Activated T-cell treated with anti-CD3 and anti-CD28 coated beads, Interleukin-2, amount 50 U/mL, for 24 hours (primary cell): ENCODE measurements at regions not wholly inside any gene's neighbourhood (a gene's known extent, or its start where the extent isn't known, plus 50 kb on each side); places are given as distances from the start of the nearest gene placed in this dataset.

Experiments used
- DNase-seq: peaks from one replicate; pipeline ENCODE4 v3.0.0-alpha.2; 2020
- H3K27ac Mint-ChIP-seq: 2 replicates; pipeline ENCODE4 v1.8.0; 2020; ENCODE audit warnings: mild to moderate bottlenecking, mixed read lengths
- H3K27me3 Mint-ChIP-seq: 2 replicates; pipeline ENCODE4 v1.8.0; 2020; ENCODE audit warnings: mixed read lengths
- H3K36me3 Mint-ChIP-seq: 2 replicates; pipeline ENCODE4 v1.8.0; 2020; ENCODE audit warnings: low read depth, mixed read lengths
- H3K4me1 Mint-ChIP-seq: 2 replicates; pipeline ENCODE4 v1.8.0; 2020; ENCODE audit warnings: low read depth, mixed read lengths
- H3K4me3 Mint-ChIP-seq: 2 replicates; pipeline ENCODE4 v1.8.0; 2020; ENCODE audit warnings: mild to moderate bottlenecking, moderate library complexity, mixed read lengths
- H3K9me3 Mint-ChIP-seq: 2 replicates; pipeline ENCODE4 v1.8.0; 2020; ENCODE audit warnings: mixed read lengths

DNA sequence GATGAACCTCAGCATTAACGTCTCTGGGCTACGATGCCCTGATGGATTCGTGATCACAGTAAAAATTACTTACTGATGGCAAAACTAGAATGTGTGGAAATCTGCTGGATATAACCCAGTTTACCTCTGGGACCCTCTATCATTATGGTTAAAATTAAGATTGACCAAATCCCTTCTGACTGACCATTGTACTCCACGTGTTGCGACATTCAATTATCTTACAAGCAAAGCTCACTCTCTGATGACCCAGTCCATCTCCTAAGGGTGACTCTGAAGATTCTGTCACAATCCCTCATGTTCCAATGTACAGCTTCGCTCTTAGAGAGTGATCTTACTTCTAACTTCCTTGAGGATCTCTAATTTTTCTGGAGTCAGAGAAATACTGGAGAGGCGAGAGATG lies 288.5 kb upstream of the RUNX1 start:
- H3K4me3 Mint-ChIP-seq: no peak overlapping the region

DNA sequence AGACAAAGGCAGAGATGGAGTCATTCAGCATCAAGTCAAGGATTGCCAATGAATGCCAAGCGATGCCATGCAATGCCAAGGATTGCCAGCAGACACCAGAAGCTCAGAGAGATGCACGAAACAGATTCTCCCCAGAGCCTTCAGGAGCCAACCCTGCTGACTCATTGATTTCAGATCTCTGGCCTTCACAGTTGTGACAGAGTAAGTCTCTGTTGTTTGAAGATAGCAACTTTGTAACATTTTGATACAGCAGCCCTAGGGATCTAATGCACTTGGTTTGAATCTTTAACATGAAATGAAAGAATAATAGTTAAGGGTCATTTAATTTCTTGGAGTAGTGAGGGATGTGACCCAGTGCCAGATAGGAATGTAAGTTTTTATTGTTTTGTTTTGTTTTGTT lies 287.4 kb upstream of the RUNX1 start:
- Mint-ChIP-seq H3K27ac (peak overlapping the region; percentile 75), H3K36me3 (no peaks in the 10 kb centered on the region), H3K4me1 (peaks cover 42% of the 10 kb centered on the region), H3K27me3 (peaks cover 3% of the 10 kb centered on the region), H3K4me3 (no peak overlapping the region), H3K9me3 (peaks cover 13% of the 10 kb centered on the region)
- DNase-seq: no peak

More for the DNA sequence above, 288.5 kb upstream of the RUNX1 start:
- H3K36me3 Mint-ChIP-seq: no peaks in the 10 kb centered on the region
- H3K4me1 Mint-ChIP-seq: peaks cover 49% of the 10 kb centered on the region
- DNase-seq: no peak
- peaks cover 15% of the 10 kb centered on the region for H3K9me3 Mint-ChIP-seq
- H3K27ac Mint-ChIP-seq: no peak overlapping the region
- H3K27me3 Mint-ChIP-seq: peaks cover 3% of the 10 kb centered on the region

DNA sequence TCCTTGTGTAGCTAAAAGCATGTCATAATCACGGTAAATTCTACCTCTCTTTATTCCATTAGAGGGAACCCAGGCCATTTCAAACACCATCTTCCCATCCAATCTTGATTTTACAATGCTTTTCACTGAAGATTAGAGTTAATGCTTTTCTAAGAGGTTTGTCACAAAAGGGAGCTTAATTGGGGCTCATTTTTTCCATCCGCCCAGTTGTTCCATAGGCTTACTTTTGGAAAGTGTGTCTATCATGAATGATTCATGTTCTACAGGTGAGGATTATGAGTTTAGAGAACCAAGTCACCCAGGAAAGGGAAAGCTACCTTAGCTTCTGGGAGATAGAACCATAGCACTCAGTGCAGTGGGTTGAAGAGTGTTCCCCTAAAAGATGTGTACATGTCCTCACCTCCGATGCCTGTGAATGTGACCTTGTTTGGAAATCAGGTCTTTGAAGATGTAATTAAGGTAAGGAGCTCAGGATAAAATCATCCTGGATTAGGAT lies 286.9 kb upstream of the RUNX1 start:
- Mint-ChIP-seq H3K4me3 (no peak overlapping the region), H3K4me1 (peaks cover 44% of the 10 kb centered on the region), H3K9me3 (peaks cover 13% of the 10 kb centered on the region), H3K27me3 (peaks cover 3% of the 10 kb centered on the region), H3K36me3 (no peaks in the 10 kb centered on the region), H3K27ac (peak overlapping the region; percentile 75)
- no peak for DNase-seq

DNA sequence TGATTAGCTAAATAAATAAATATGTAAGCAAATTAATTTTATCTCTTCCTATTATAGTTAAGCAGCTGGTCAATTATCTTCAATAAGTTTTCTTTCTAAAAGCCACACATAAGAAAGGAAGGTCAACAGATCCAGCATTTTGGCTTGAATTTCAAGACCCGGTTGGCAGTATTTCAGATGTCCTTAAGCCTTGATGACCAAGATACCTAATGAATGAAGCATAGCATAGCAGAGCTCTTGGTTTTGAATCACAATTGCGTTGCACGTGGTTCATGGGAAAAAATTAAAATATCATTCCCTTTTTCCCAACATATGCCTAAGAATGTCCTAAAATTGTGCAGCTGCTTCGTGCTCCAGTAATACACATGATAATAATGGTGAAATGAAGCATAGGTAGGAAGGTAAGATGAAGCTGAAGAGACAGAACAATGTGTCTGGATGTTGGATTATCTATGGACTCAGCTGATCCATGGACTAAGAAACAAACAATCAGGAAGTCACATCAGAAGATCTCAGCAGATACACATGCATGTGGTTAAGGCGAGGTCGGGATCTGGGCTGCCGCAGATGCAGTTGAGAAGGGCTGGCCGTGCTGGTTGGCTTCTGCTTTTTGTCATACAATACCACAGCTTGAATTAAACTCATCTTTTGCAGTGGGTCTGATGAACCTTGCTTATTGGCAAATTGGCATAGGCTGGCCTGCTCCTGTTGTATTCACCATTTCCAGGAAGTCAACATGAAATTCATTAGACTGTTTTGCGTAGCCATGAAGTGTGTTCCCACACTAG lies 284.9 kb upstream of the RUNX1 start:
- Mint-ChIP-seq H3K9me3 (peaks cover 11% of the 10 kb centered on the region), H3K27me3 (peaks cover 3% of the 10 kb centered on the region), H3K27ac (no peak overlapping the region), H3K4me3 (no peak overlapping the region), H3K36me3 (no peaks in the 10 kb centered on the region), H3K4me1 (peaks cover 34% of the 10 kb centered on the region)
- DNase-seq: no peak

DNA sequence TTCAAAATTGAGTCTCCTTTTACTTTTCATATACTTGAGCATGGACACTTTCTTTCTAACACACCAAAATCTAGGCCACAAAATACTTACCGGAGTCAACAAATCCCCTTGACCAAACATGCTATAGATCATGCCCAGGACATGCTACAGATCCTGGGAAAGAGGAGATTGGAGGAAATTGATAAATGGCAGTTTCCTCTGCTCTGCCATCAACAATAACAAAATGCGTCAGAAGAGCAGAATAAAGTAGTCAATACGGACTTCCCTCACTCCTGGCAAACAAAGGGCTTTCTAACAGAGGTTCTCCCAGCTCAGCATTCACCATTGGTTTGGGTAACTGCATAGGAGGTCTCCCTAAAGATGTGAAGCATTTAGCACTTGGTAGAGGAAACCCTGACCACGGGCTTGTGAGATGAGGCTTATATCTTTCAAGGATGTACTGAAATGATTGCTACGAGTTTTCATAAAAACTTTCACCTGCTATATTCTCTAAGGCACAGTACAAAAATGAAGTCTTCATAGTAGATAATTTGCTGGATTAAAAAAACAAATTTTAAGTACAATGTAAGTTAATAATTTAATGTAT lies 283.8 kb upstream of the RUNX1 start:
- Mint-ChIP-seq H3K4me3 (no peak overlapping the region), H3K36me3 (no peaks in the 10 kb centered on the region), H3K27me3 (peaks cover under 1% of the 10 kb centered on the region), H3K9me3 (peaks cover 6% of the 10 kb centered on the region), H3K4me1 (peaks cover 34% of the 10 kb centered on the region), H3K27ac (no peak overlapping the region)
- DNase-seq: no peak

DNA sequence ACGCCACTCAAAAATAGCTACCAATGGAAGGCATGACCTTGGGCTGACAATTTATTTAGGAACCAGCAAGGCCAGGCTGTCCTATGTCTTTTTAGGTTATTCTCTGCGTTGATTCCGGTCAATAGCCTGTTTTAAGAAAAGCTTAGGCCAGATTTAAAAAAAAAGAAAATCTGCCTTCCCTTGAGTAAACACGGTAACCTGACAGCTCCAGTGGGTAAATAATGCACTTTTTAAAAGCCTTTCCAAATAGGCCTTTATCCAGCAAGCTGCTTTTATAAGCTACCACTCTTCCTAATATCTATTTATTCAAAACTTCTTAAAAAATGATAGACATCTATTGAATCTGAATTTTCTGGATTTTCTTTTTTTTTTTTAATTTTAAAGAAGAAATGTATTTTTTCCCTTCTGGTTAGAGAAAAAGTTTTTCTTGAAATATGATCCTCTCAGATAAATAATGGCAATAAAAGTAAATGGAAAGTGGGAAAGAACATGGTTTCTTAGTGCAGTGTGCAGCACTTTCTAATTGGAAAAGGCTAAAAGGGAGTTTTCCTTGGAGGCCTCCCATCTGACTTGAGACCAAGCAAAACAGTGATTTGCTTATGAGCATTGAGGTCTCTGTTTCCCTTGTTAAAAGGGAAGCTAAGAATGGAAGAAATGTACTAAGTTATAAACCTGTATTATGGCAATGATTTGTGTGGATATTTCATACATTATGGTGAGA lies 281.0 kb upstream of the RUNX1 start:
- Mint-ChIP-seq H3K4me1 (peaks cover 22% of the 10 kb centered on the region), H3K27ac (no peak overlapping the region), H3K9me3 (no peaks in the 10 kb centered on the region), H3K4me3 (no peak overlapping the region), H3K36me3 (no peaks in the 10 kb centered on the region), H3K27me3 (no peaks in the 10 kb centered on the region)
- no peak for DNase-seq

DNA sequence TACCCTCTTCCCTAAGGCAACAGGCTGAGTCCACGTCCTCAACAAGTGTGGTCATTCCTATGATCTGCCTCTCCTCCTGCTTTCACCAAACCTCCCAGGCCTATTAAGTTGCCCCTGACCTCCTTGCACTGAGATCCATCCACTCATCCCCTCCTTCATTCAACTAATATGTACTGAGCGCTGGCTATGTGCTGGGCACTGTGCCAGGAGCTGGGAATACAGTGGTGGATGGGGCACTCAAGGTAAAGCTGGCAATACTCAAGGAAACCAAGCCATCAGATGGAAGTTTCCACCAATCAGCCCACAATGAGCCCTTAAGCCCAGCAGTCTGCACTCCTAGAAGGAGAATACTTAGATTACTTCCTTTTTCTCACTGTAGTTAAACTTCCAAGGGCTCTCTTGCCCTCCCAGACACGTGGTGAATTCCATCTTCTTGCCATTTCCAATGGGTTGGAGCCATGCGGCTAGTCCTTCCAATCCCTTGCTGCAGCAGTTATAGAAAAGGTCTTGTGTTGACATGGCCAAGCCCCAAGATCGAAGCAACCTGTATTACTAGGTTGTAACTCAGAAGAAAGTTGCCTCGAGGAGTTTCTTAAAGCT lies 279.9 kb upstream of the RUNX1 start:
- Mint-ChIP-seq H3K27me3 (no peaks in the 10 kb centered on the region), H3K4me3 (no peak overlapping the region), H3K9me3 (no peaks in the 10 kb centered on the region), H3K4me1 (peaks cover 17% of the 10 kb centered on the region), H3K36me3 (no peaks in the 10 kb centered on the region), H3K27ac (no peak overlapping the region)
- no peak for DNase-seq

DNA sequence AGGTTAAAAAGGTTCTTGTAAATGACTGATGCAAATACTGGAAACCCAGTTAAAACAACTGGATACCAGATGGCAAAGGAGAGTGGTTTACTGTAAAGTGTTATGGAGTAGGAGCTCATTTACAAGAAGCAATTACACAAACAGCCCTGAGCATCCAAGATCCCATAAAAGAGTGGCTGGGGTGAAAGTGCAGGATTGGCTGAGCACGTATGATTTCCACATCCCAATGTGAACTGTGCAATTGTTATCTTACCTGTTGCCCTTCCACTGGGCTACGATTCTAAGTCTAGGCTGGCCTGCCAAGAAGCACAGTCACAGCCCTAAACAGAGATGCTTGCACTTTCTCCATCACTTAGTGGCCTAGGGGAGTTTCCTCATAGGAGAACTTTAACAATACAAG lies 277.6 kb upstream of the RUNX1 start:
- H3K4me1 Mint-ChIP-seq: peaks cover 12% of the 10 kb centered on the region
- H3K36me3 Mint-ChIP-seq: no peaks in the 10 kb centered on the region
- no peak overlapping the region for H3K4me3 Mint-ChIP-seq
- H3K9me3 Mint-ChIP-seq: no peaks in the 10 kb centered on the region
- no peak overlapping the region for H3K27ac Mint-ChIP-seq
- H3K27me3 Mint-ChIP-seq: no peaks in the 10 kb centered on the region
- DNase-seq: no peak

DNA sequence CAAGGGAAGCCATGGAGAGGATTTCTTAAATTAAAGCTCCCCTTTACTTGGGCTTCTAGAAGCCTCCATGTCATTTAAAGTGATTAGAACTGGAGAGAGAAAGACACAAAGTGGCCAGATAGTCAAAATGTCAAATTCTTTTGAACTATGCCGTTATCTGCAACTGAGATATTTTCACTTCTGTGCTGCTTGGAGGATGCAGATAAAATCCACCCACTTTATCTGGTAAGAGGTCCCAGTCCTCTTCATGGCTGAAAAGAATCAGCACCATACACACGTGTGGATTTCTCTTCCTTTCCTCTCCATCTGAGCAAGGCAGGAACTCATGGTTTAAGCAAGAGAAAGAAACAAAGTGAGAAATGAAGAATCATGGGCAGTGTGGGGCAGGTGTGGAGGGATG lies 276.9 kb upstream of the RUNX1 start:
- Mint-ChIP-seq H3K4me3 (no peak overlapping the region), H3K27me3 (no peaks in the 10 kb centered on the region), H3K27ac (no peak overlapping the region), H3K4me1 (peaks cover 6% of the 10 kb centered on the region), H3K9me3 (no peaks in the 10 kb centered on the region), H3K36me3 (no peaks in the 10 kb centered on the region)
- DNase-seq: no peak

DNA sequence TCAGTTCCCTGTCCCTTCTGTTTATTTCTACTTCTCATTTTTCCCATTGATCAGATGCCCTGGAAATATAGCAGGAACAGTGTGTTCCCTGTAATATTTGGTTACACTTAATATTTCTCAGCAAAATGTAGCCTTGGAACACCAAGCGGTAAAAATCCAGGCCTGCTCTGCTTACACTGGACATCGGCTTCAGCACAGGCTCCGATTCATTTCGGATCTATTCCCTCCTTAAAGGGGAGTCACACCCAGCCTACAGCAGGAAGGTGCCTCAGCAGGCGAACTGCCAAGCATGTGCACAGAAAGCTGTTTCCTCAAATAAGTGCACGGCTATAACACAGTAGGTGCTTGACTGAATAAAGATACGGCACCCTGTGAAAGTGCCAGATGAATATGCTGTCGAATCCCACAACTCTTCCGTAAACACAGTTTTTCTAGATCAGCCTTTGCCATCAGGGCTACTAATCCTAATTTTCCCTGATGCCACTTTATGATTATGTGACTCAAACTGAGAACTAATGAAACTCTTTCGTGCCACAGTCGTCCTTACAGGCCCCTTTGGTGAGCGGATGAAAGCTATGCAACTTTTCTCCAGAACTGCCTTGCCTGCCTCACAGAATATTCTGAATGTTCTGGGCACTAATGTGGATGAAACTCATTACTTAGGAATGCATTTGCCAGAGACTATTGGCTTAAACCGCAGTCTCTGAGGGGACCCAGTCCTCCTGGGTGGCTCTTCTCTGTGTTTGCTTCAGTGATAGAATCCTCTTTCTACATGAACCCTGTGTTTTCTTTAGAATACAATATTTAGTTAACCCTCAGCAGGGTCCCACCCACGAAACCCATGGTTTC lies 275.5 kb upstream of the RUNX1 start:
- no peak overlapping the region for H3K27ac Mint-ChIP-seq
- H3K36me3 Mint-ChIP-seq: no peaks in the 10 kb centered on the region
- H3K9me3 Mint-ChIP-seq: no peaks in the 10 kb centered on the region
- H3K27me3 Mint-ChIP-seq: no peaks in the 10 kb centered on the region
- no peak overlapping the region for H3K4me3 Mint-ChIP-seq
- no peak for DNase-seq
- H3K4me1 Mint-ChIP-seq: peaks cover 6% of the 10 kb centered on the region

DNA sequence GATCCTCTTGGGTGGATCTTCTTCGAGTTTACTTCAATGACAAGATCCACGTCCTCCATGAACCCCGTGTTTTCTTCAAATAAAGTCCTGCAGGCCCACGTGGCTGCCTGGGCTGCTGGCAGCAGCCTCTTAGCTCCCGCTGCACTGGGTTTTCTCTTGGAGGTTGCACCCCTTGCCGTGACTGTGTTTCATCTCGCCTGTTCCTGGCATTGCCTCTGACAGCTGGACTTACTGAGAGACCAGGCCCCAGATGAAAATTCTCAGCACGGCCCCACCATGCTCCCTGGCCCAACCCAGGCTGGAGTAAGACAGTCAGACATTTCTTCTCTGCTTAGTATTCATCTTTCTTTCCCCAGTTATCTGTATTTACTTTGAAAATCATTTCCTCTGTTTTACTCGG lies 274.8 kb upstream of the RUNX1 start:
- Mint-ChIP-seq H3K27me3 (no peaks in the 10 kb centered on the region), H3K4me3 (no peak overlapping the region), H3K9me3 (no peaks in the 10 kb centered on the region), H3K4me1 (peaks cover 6% of the 10 kb centered on the region), H3K36me3 (no peaks in the 10 kb centered on the region), H3K27ac (no peak overlapping the region)
- no peak for DNase-seq

DNA sequence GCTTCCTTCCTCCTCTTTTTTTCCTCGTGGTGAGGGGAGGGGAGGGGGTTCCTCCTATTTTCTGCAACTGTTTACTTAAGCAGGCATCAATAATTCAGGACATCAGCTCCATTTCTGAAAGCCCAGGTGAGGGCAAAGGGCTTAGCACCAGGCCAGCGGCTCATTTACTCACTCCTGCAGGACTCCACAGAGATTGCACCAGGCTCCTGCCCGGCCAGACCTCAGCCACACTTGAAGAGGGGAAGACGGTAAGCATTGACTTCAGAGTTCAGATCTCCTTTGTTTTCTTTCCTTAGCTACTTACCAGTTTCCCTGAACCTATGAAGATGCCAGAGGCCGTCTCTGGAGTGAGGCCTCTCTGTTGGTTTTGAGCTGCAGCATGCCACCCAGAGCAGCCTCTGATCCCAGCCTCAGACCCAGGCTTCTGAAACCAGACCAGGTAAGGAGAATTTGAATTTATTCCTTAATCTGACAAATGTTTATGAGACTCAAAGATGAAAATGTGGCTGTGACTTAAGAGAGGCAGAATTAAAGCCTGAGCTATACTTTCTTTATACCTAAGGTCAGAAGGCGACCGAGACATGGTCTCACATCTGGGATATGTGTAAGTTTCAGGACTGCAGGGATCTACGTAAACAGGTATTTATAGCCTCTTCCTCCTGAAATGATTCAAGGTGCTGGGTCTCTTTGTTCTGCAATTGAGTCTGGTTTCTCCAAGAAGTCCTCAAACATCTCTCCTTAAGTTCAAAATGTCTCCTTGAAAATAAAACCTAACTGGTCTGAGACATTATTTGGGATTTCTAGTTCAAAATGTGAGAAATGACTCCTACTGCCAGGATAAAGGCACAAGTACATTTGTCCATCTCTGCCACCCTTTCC lies 272.5 kb upstream of the RUNX1 start:
- no peak overlapping the region for H3K4me3 Mint-ChIP-seq
- no peaks in the 10 kb centered on the region for H3K27me3 Mint-ChIP-seq
- DNase-seq: no peak
- H3K27ac Mint-ChIP-seq: no peak overlapping the region
- H3K4me1 Mint-ChIP-seq: peaks cover 9% of the 10 kb centered on the region
- no peaks in the 10 kb centered on the region for H3K9me3 Mint-ChIP-seq
- H3K36me3 Mint-ChIP-seq: no peaks in the 10 kb centered on the region

DNA sequence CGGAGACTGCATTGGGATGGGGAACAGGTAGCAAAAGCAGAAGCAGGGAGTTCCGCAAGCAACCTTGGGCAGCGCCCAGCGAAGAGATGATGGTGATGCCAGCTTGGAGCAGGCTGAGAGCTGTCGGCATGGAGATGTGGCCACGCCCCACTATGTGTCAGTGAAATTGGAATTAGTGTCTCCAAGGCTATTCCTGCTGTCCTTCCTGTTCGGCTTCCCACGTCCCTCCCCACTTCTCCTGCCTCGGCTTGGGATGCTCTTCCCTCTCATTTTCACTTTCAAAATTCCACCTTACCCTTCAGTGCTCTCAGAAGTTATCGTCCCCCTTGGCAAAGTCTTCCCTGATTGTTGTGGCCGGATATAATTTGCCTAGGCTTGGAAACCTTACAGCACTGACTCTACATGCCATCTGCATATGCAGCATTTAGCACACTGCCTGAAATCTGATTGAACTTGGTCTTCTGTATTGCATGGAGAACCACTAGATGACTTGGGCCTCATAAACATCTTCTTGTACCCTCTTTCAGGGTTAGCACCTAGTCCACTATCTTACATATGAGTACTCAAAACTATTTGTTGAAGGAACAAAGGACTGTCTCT lies 270.7 kb upstream of the RUNX1 start:
- H3K9me3 Mint-ChIP-seq: no peaks in the 10 kb centered on the region
- H3K4me3 Mint-ChIP-seq: no peak overlapping the region
- no peak overlapping the region for H3K27ac Mint-ChIP-seq
- peaks cover 2% of the 10 kb centered on the region for H3K4me1 Mint-ChIP-seq
- DNase-seq: no peak
- no peaks in the 10 kb centered on the region for H3K27me3 Mint-ChIP-seq
- H3K36me3 Mint-ChIP-seq: no peaks in the 10 kb centered on the region
